GM12864 (cell line): ENCODE measurements at regions not wholly inside any gene's neighbourhood (a gene's known extent, or its start where the extent isn't known, plus 50 kb on each side); places are given as distances from the start of the nearest gene placed in this dataset.

Source experiments
- DNase-seq: peaks from one replicate; pipeline ENCODE4 v3.0.0-alpha.2; 2011; ENCODE audit warnings: low read depth
- H3K4me3 ChIP-seq: 2 replicates; pipeline ENCODE4 v1.5.1; 2011; ENCODE audit warnings: mild to moderate bottlenecking, low read depth, low read length, control low read depth
- CTCF ChIP-seq: IDR thresholded peaks from 2 replicates; pipeline ENCODE4 v1.5.1; 2011; ENCODE audit warnings: low read depth, mild to moderate bottlenecking, moderate library complexity, low read length, control low read depth, inconsistent platforms; ENCODE audit errors: missing control alignments

- no peak overlapping the region for H3K4me3 ChIP-seq
- DNase-seq, result no peak
- TF ChIP-seq CTCF, result no peak
These were observed 479.4 kb upstream of the JARID2 start for GRCh38 chr6:14766391-14766994.

GRCh38 chr6:14767226-14767625 is 478.6 kb upstream of the JARID2 start:
- DNase-seq, result no peak
- no peak for TF ChIP-seq CTCF

GRCh38 chr6:14770040-14770439 is 475.8 kb upstream of the JARID2 start:
- H3K4me3 ChIP-seq, result no peak overlapping the region
- no peak for TF ChIP-seq CTCF
- DNase-seq, result no peak

More at GRCh38 chr6:14767226-14767625, 478.6 kb upstream of the JARID2 start:
- no peak overlapping the region for H3K4me3 ChIP-seq

GRCh38 chr6:14770572-14770971 is 475.3 kb upstream of the JARID2 start:
- H3K4me3 ChIP-seq, result no peak overlapping the region
- TF ChIP-seq CTCF, result no peak
- no peak for DNase-seq

- no peak for TF ChIP-seq CTCF
- H3K4me3 ChIP-seq, result no peak overlapping the region
These were observed 474.9 kb upstream of the JARID2 start for GRCh38 chr6:14771016-14771415.

GRCh38 chr6:14772188-14772587 is 473.7 kb upstream of the JARID2 start:
- H3K4me3 ChIP-seq, result no peak overlapping the region
- no peak for TF ChIP-seq CTCF
- no peak for DNase-seq

More at GRCh38 chr6:14771016-14771415, 474.9 kb upstream of the JARID2 start:
- no peak for DNase-seq

- DNase-seq, result no peak
- no peak overlapping the region for H3K4me3 ChIP-seq
These were observed 470.3 kb upstream of the JARID2 start for GRCh38 chr6:14775528-14775927.

More at GRCh38 chr6:14775528-14775927, 470.3 kb upstream of the JARID2 start:
- no peak for TF ChIP-seq CTCF
